CD4-positive, alpha-beta T cell treated with Interferon alpha-2 for 1 hour (primary cell): ENCODE measurements at regions not wholly inside any gene's neighbourhood (a gene's known extent, or its start where the extent isn't known, plus 50 kb on each side); places are given as distances from the start of the nearest gene placed in this dataset.

Experiments used
- DNase-seq, 2 donors: peaks; one replicate each; pipeline ENCODE4 v3.0.0-alpha.2; 2020 to 2022

DNA sequence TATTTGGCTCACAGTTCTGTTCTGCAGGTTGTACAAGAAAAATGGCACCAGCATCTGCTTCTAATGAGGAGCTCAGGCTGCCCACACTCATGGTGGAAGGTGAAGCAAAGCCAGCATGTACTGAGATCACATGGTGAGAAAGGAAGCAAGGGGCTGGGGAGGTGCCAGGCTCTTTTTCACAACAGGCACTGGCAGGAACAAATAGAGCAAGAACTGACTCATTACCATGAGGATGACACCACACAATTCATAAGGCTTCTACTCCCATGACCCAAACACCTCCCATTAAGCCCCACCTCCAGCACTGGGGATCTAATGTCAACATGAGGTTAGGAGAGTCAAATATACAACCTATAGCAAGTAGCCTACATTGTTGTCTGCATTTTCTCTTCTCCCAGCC, 522.6 kb downstream of the RFC3 start:
- DNase-seq: no peak

- DNase-seq: no peak
These were observed 525.5 kb downstream of the RFC3 start for GRCh38 chr13:34343413-34343940.

DNA sequence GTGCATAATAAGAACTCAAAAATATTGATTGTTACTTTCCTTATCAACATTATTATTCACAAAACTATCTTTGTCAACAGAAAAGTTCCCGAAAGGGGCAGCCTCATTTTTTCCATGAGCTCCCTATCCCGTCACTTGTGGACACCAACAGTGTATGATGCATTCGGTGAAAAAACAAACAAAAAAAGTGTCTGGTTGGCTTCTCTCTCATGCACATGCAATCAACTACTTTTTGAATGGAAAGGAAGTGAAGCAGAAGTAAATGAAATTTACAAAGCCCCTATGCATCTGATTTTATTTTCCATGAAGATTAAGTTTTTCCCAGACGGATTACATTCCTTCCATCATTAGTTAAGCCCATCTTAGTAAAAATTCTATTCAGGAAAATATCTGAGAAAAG, 526.9 kb downstream of the RFC3 start:
- DNase-seq: no peak

GRCh38 chr13:34345258-34345965, 527.5 kb downstream of the RFC3 start:
- no peak for DNase-seq

- no peak for DNase-seq
These were observed 528.7 kb downstream of the RFC3 start for GRCh38 chr13:34346626-34347025.

DNA sequence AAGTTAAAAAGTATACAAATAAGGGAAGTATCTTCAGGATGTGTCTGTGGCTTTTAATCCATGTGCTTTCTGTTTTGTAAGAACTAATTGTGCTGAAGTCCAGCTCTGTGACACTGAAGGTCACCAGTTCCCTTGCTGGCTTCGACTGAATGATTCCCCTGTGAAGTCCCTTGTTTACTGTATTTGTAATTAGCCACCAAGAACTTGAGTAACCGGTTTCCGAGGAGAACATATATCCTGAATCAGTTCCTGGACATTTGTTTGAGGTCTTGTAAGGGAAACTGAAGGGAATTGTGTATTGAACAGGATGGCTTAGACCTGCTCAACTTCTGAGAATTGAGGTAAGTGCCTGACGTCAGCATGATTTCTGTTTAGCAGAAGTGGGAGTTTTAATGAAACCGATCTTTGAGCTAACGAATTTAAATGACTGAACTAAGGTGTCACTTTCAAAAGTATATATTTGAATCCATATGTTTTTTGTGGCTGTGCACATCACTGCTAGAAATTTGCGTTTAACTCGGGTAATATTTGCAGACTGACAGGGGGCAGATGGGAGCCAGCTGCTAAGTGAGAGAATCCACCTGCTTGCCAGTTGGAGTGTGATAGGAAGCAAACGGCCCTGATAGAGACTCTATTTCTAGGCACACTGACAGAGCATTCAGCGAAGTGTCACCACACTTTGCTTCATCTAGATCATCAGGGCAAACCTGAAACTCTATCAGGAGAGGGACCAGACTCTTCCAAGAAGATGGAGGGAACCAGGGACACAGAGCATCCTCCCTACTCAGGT, 530.0 kb downstream of the RFC3 start:
- DNase-seq: no peak

GRCh38 chr13:34349091-34349722, 531.3 kb downstream of the RFC3 start:
- no peak for DNase-seq

DNA sequence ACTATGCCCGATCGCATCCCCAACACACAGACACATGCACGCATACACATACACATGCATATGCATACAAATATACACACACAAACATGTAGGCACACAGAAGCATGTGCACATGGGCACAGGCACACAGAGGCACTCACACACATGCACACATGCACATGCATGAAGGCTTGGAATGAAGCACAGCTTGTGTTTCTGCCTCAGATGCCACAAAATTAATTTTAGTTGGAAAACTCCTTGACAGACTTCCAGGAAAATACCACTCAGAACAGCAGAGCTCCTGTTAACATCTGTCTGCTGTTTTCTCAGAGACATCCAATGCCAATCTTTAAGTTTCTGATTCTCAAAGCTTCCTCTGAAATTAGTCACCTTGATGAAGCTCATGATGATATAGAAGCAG, 532.7 kb downstream of the RFC3 start:
- no peak for DNase-seq

DNA sequence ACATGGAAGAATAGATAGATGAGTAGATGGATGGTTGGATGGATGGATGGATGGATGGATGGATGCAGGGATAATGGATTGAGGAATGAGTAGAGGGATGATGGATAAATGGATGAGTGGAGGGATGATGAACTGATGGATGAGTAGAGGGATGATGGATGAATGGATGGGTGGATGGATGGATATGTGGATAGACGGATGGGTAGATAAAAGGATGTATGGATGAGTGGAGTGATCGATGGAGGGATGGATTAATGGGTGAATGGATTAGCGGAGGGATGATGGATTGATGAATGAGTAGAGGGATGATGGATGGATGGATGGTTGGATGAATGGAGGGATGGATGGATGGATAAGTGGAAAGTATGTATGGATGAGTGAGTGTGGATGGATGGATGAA, 533.2 kb downstream of the RFC3 start:
- no peak for DNase-seq

- no peak for DNase-seq
These were observed 535.0 kb downstream of the RFC3 start for GRCh38 chr13:34352958-34353357.

DNA sequence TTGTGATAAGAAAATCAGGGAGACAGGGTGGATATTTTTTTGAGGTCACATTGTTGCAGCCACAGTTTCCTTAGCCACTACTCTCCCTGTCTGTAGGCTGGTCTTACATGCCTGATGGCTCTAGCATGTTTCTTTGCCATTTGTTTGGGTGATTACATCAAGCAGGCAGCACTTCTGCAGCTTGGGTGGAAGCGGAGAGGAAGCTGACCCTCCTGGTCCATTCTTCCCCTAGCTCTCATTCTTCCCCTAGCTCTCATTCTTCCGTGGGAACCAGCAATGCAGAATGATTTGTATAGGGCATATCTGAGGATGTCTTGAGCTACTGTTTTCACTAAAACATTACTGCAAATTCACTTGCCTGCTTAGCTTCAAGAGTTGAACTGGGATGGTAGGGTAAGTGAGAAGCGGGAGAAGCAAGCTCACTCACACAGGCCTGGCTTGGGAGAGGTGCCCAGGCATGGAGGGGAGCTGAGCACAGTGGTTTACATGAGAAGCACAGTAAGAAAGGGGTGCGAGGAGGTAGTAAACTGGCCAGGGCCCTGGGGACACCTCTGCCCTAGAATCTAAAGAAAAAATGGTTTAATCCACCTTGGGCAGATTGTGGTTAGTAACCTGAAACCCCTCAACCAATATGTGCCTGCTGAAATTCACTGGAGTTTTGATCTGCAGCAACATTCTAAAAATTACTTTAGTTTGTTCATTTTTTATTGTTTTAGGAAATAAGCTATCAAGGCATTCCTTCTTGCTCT, 538.9 kb downstream of the RFC3 start:
- no peak for DNase-seq

- DNase-seq: no peak
These were observed 539.7 kb downstream of the RFC3 start for GRCh38 chr13:34357435-34358232.

- no peak for DNase-seq
These were observed 541.0 kb downstream of the RFC3 start for GRCh38 chr13:34358811-34359513.

- no peak for DNase-seq
These were observed 542.8 kb downstream of the RFC3 start for GRCh38 chr13:34360702-34361101.

DNA sequence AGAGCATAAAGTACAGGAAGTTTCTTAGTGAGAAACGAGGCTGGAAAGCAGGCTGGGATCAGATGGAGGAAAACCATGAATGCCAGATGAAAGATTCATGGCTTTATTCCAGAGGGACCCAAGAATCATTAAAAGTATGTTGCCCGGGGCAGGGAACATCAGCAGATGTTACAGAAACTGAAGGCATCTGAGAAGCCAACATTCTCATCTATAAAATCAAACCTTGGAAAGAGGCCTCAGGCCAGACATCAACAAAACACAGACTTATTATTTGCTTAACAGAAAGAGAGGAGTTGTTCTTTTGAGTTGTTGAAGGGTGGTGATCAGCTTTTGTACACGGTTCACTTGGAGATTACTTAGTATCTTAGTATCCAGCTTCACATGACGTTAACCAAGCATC, 543.6 kb downstream of the RFC3 start:
- no peak for DNase-seq

DNA sequence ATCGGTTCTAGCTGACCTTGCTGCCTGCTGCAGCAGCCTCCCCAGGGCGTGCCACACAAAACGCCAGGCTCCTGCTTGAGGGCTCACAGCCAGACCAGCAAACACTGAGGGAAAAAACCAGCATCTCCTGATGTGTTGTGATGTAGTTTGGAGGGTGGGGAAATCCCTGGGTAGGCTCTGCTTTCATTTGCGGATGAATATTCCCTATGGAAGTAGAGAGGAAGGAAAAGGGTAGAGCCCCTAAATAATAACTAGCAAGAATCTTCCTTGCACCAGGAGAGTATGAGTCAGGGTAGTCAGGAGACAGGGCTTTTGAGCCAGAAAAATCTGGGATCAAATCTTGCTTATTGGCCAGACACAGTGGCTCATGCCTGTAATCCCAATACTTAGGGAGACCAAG, 545.3 kb downstream of the RFC3 start:
- no peak for DNase-seq

DNA sequence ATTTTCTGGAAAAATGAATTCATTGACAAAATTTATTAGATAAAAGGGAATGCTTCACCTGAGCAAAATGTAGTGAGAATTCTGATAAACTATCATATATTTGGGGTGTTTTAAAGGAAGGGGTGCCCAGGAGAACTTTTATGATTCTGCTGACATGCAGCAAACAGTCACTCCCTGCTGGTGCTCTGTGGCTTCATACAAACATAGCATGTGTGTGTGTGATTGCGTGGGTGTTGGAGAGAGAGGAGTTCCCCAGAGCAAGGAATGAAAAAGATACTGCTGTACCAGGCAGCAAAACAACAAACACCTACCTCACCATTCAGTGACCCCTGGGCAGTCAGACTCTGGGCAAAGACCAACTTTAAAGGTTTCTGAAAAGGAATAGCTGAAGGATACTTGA, 546.7 kb downstream of the RFC3 start:
- DNase-seq: no peak

GRCh38 chr13:34369931-34370330, 552.0 kb downstream of the RFC3 start:
- no peak for DNase-seq

- DNase-seq: no peak
These were observed 553.2 kb downstream of the RFC3 start for GRCh38 chr13:34371108-34371507.

DNA sequence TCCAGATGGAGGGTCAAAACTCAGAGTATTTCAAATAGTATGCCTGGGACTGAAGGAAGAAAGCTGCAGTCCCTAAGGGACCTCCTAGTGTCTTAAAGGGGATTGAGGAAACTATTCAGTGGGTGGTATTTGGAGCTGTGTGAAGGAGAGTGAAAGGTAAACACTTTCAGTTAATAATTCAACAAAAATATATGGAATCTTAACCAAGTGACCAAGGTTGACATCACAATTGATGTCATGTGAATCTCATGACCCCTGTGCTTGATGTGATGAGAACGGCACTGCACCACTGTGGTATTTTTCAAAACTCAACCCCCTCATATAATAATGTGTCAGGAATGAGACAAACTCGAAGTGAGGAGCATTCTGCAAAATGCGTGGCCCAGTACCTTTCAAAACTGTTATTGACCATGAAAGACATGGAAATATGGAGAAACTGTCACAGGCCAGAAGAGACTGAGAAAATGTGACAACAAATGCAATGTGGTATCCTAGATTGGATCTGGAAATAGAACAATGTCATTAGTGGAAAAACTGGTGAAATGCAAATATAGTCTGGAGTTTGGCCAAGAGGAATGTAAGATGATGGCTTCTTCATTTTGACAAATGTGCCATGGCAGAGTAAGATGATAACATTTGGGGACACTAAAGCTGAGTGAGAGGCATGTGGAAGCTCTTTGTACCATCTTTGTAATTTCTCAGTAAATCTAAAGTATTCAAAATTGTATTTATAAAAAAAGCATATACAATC, 553.9 kb downstream of the RFC3 start:
- no peak for DNase-seq

- DNase-seq: no peak
These were observed 554.6 kb downstream of the RFC3 start for GRCh38 chr13:34372581-34372980.
